ENCODE measurements at regions not wholly inside any gene's neighbourhood (a gene's known extent, or its start where the extent isn't known, plus 50 kb on each side); places are given as distances from the start of the nearest gene placed in this dataset.

GRCh38 chr19:30277941-30278881, 94.0 kb upstream of the ZNF536 start (continued):
- no peak for TF ChIP-seq RELB (IDR thresholded peaks at IDR 0.05; ENCODE audit: low read depth)
- no peak for TF ChIP-seq ZNF274 (IDR thresholded peaks at IDR 0.05; ENCODE audit: insufficient read depth, insufficient read length)
- no peak for TF ChIP-seq MEF2B (IDR thresholded peaks at IDR 0.05; ENCODE audit: partially characterized antibody, poor library complexity, severe bottlenecking)

DNA sequence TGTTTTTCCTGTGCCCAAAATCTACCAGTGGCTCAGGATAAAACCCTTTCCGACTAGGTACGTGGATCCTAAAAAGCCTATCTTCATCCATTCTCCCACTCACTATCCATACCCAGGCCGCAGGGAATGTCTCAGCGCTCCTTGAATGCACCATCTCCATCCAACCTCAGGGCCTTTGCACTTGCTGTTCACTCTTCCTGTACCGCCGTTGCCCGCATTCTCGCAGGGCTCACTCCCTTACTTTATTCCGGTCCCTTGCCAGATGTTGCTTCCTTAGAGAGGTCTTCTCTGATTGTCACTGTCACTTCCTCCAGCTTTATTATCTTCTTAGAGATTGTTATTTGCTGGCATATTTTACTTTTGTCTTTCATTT, 93.3 kb upstream of the ZNF536 start:
- no TSS peak for BruUV-seq (replicated peaks)
- no peak for TF ChIP-seq IRF4 (IDR thresholded peaks at IDR 0.05; ENCODE audit: low read depth, low read length)
- no peak for TF ChIP-seq FOXM1 (IDR thresholded peaks at IDR 0.05; ENCODE audit: low read depth, low read length)
- no peak for TF ChIP-seq CEBPB (IDR thresholded peaks at IDR 0.05; ENCODE audit: borderline replicate concordance in 1 of 2, low read depth in 2 of 2, low read length in 2 of 2)
- no peak overlapping the region for H3K27ac ChIP-seq (ENCODE audit: control insufficient read depth, insufficient read depth)
- H3K9me3 ChIP-seq (replicated peaks; ENCODE audit: control insufficient read depth, insufficient read depth, low read length) = no peaks in the 10 kb centered on the region
- FAIRE-seq = no peak
- DNase-seq (ENCODE audit: low read depth, low spot score) = no peak
- no peaks in the 10 kb centered on the region for H3K36me3 ChIP-seq (ENCODE audit: control insufficient read depth in 2 of 2, insufficient read depth in 2 of 2, low read length in 1 of 2)
- intact Hi-C loops (cut with micrococcal nuclease; ENCODE audit: unreplicated experiment) (no loop called here), in situ Hi-C loops (cut with MboI) (no loop called here)
- no peak overlapping the region for H3K4me2 ChIP-seq (ENCODE audit: control insufficient read depth, insufficient read depth)
- no peak overlapping the region for H2AFZ ChIP-seq (ENCODE audit: control insufficient read depth, low read depth, low read length)
- ATAC-seq = no peak
- RAD21 ChIA-PET (ENCODE audit: unreplicated experiment) = no interaction called here
- no peaks in the 10 kb centered on the region for H4K20me1 ChIP-seq (ENCODE audit: control insufficient read depth, insufficient read depth)
- no peaks in the 10 kb centered on the region for H3K4me1 ChIP-seq (ENCODE audit: control insufficient read depth, insufficient read depth, low read length)
- SMC1A ChIA-PET (ENCODE audit: uncharacterized antibody, unreplicated experiment) = no interaction called here
- no peak overlapping the region for H3K4me3 ChIP-seq
- 48% methylated on average over 9 of the region's 9 CpGs for WGBS (ENCODE audit: insufficient coverage, insufficient replicate concordance, low lambda C conversion rate, missing lambda C conversion rate)
- no peaks in the 10 kb centered on the region for H3K79me2 ChIP-seq (ENCODE audit: control insufficient read depth, insufficient read depth, low read length)
- H3K27me3 ChIP-seq (replicated peaks in 1 of 2; ENCODE audit: control insufficient read depth in 2 of 2, insufficient read depth in 2 of 2, low read length in 1 of 2) = no peaks in the 10 kb centered on the region
- POLR2A ChIA-PET = no interaction called here
- CTCF ChIA-PET = no interaction called here
- no peak overlapping the region for H3K9ac ChIP-seq (ENCODE audit: control insufficient read depth, insufficient read depth, low read length)
